PC-3 (cell line): ENCODE measurements at regions not wholly inside any gene's neighbourhood (a gene's known extent, or its start where the extent isn't known, plus 50 kb on each side); places are given as distances from the start of the nearest gene placed in this dataset.

Experiments used
- CTCF ChIP-seq: fragments of 300-600 bp; sonication (generic); conservative IDR thresholded peaks from 2 replicates; pipeline ENCODE4 v1.5.1; 2017; ENCODE audit warnings: antibody characterized with exemption, low read depth, mild to moderate bottlenecking, low read length
- EZH2phosphoT487 ChIP-seq: fragments of 300-600 bp; sonication (generic); IDR thresholded peaks from 2 replicates; pipeline ENCODE4 v1.6.1; 2018; ENCODE audit warnings: mild to moderate bottlenecking, antibody characterized with exemption, low read length, borderline replicate concordance

- TF ChIP-seq CTCF (no peak), EZH2phosphoT487 (no peak)
These were observed 646.1 kb downstream of the IRS1 start for GRCh38 chr2:226153553-226153952.
